Fibroblast of lung (primary cell): ENCODE measurements at regions not wholly inside any gene's neighbourhood (a gene's known extent, or its start where the extent isn't known, plus 50 kb on each side); places are given as distances from the start of the nearest gene placed in this dataset.

ENCODE experiments used
- DNase-seq, 2 donors: peaks; one replicate each; pipeline versions ENCODE4 v3.0.0 to v3.0.0-alpha.2; 2010; ENCODE audit warnings: low read depth in 2 of 2
- H2AFZ ChIP-seq: 2 replicates; pipeline ENCODE4 v1.5.1; 2012; ENCODE audit warnings: low read length, control low read depth, inconsistent platforms
- H3K27ac ChIP-seq: 2 replicates; pipeline ENCODE4 v1.5.1; 2011; ENCODE audit warnings: low read length, control low read depth; ENCODE audit not compliant: insufficient read depth
- H3K27me3 ChIP-seq: 2 replicates; pipeline ENCODE4 v1.5.1; 2011; ENCODE audit warnings: mild to moderate bottlenecking, low read length; ENCODE audit not compliant: control insufficient read depth, insufficient read depth
- H3K36me3 ChIP-seq: 2 replicates; pipeline ENCODE4 v1.5.1; 2011; ENCODE audit warnings: low read length; ENCODE audit not compliant: control insufficient read depth, insufficient read depth
- H3K4me1 ChIP-seq: 2 replicates; pipeline ENCODE4 v1.5.1; 2011; ENCODE audit warnings: low read length; ENCODE audit not compliant: control insufficient read depth, insufficient read depth; ENCODE audit errors: extremely low read depth
- H3K4me2 ChIP-seq: 2 replicates; pipeline ENCODE4 v1.5.1; 2011; ENCODE audit warnings: low read length, control low read depth; ENCODE audit not compliant: insufficient read depth; ENCODE audit errors: extremely low read depth
- H3K4me3 ChIP-seq, 4 experiments: fragments of 200-600 bp in 1 of 4; sonication (generic) in 1 of 4; replicated peaks in 1 of 4; 2 replicates each; pipeline ENCODE4 v1.5.1; 2011 to 2016; ENCODE audit warnings: low read length in 4 of 4, low read depth in 3 of 4, mild to moderate bottlenecking in 3 of 4, control low read depth in 2 of 4, inconsistent platforms in 1 of 4, mixed read lengths in 1 of 4; ENCODE audit not compliant: insufficient read depth in 1 of 4; ENCODE audit errors: control extremely low read depth in 1 of 4
- H3K79me2 ChIP-seq: 2 replicates; pipeline ENCODE4 v1.5.1; 2012; ENCODE audit warnings: mild to moderate bottlenecking, low read length, inconsistent platforms; ENCODE audit not compliant: control insufficient read depth, insufficient read depth
- H3K9ac ChIP-seq: 2 replicates; pipeline ENCODE4 v1.5.1; 2011; ENCODE audit warnings: mild to moderate bottlenecking, low read length, control low read depth; ENCODE audit not compliant: insufficient read depth
- H3K9me3 ChIP-seq: 2 replicates; pipeline ENCODE4 v1.5.1; 2012; ENCODE audit warnings: low read depth, low read length; ENCODE audit not compliant: control insufficient read depth, insufficient read depth
- H4K20me1 ChIP-seq: 2 replicates; pipeline ENCODE4 v1.5.1; 2011; ENCODE audit warnings: low read length; ENCODE audit not compliant: control insufficient read depth, insufficient read depth; ENCODE audit errors: extremely low read depth
- CTCF ChIP-seq, 2 donors: IDR thresholded peaks in 1 of 2; conservative IDR thresholded peaks in 1 of 2; 1 replicate in 1 of 2; 2 replicates in 1 of 2; pipeline ENCODE4 v1.5.1; 2011 to 2012; ENCODE audit warnings: low read length in 2 of 2, control low read depth in 1 of 2, inconsistent platforms in 1 of 2, low read depth in 1 of 2, mild to moderate bottlenecking in 1 of 2
- EZH2 ChIP-seq: IDR thresholded peaks from 2 replicates; pipeline ENCODE4 v1.5.1; 2012; ENCODE audit warnings: low read length, control low read depth, mild to moderate bottlenecking; ENCODE audit errors: missing control alignments

GRCh38 chr21:28250946-28251345, 741.7 kb downstream of the LTN1 start:
- no peak for DNase-seq
- no peak overlapping the region for H3K9ac ChIP-seq
- H3K4me2 ChIP-seq: no peak overlapping the region

GRCh38 chr21:28247454-28248020, 745.1 kb downstream of the LTN1 start:
- Histone ChIP-seq H3K9me3 (no peaks in the 10 kb centered on the region), H2AFZ (no peak overlapping the region), H3K27me3 (no peaks in the 10 kb centered on the region), H3K4me2 (no peak overlapping the region), H4K20me1 (no peaks in the 10 kb centered on the region), H3K9ac (no peak overlapping the region), H3K4me3 (no peak overlapping the region), H3K4me1 (no peaks in the 10 kb centered on the region), H3K27ac (no peak overlapping the region), H3K36me3 (no peaks in the 10 kb centered on the region), H3K79me2 (no peaks in the 10 kb centered on the region)
- DNase-seq: no peak
- TF ChIP-seq CTCF (conservative IDR thresholded peaks at IDR 0.05 in 1 of 2, IDR thresholded peaks at IDR 0.05 in 1 of 2; ENCODE audit: low read depth in 1 of 2, low read length in 2 of 2): no peak

More at GRCh38 chr21:28250946-28251345, 741.7 kb downstream of the LTN1 start:
- H3K36me3 ChIP-seq: no peaks in the 10 kb centered on the region
- no peaks in the 10 kb centered on the region for H3K9me3 ChIP-seq
- peaks cover 2% of the 10 kb centered on the region for H3K4me1 ChIP-seq
- TF ChIP-seq EZH2 (no peak), CTCF (conservative IDR thresholded peaks at IDR 0.05 in 1 of 2, IDR thresholded peaks at IDR 0.05 in 1 of 2; ENCODE audit: low read depth in 1 of 2, low read length in 2 of 2) (no peak)
- no peak overlapping the region for H2AFZ ChIP-seq
- H3K79me2 ChIP-seq: no peaks in the 10 kb centered on the region
- no peaks in the 10 kb centered on the region for H3K27me3 ChIP-seq
- H3K27ac ChIP-seq: no peak overlapping the region
- no peak overlapping the region for H3K4me3 ChIP-seq
- no peaks in the 10 kb centered on the region for H4K20me1 ChIP-seq

DNA sequence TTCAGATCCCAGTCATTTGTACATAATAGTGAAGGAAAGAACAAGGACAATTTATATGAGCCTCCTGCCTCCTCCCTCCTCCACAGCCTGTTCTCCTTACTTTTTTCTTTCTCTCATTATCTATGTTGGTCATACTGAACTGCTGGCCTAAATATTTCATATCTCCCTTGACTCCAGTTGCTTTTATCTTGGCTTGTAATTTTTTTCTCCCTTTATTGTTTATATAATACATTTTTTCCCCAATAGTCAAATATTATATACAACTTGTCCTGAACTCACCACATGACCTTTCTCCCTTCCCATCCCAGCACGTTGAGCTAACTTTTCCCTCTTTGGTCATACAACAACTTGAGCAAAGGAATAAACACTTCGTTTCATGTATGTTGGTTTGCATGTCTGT, 752.1 kb downstream of the LTN1 start:
- H4K20me1 ChIP-seq: no peaks in the 10 kb centered on the region
- H3K27ac ChIP-seq: peak overlapping the region; percentile 35
- no peak overlapping the region for H2AFZ ChIP-seq
- H3K9ac ChIP-seq: no peak overlapping the region
- TF ChIP-seq EZH2 (no peak), CTCF (conservative IDR thresholded peaks at IDR 0.05 in 1 of 2, IDR thresholded peaks at IDR 0.05 in 1 of 2; ENCODE audit: low read depth in 1 of 2, low read length in 2 of 2) (no peak)
- H3K4me3 ChIP-seq: no peak overlapping the region
- no peaks in the 10 kb centered on the region for H3K9me3 ChIP-seq
- no peaks in the 10 kb centered on the region for H3K79me2 ChIP-seq
- peaks cover 6% of the 10 kb centered on the region for H3K4me1 ChIP-seq
- peak; percentile 25 to 88 for DNase-seq
- H3K27me3 ChIP-seq: no peaks in the 10 kb centered on the region
- no peaks in the 10 kb centered on the region for H3K36me3 ChIP-seq
- no peak overlapping the region for H3K4me2 ChIP-seq
